ENCODE measurements at regions not wholly inside any gene's neighbourhood (a gene's known extent, or its start where the extent isn't known, plus 50 kb on each side); places are given as distances from the start of the nearest gene placed in this dataset.

DNA sequence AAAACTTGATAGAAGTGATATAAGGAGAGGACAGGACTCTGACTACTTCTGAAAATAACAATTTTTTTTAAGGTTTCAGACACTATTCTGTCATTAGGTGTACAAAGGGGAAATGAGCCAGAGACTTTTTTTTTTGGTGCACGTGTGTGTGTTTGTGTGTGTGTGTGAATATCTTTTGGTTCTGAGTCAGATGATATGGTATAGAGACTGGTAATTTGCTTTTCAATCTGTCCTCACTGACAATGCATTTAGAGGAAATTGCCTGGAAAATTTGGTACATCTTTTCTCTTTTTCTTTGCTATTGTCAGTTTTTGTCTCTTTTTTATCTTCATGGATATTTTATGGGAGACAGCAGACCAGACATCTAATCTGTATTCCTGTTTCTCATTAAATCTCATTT lies 59.3 kb downstream of the DDIT4L start:
- Mint-ChIP-seq H3K9me3 (no peaks in the 10 kb centered on the region), H3K4me1 (ENCODE audit: low read depth) (no peaks in the 10 kb centered on the region), H3K27me3 (no peaks in the 10 kb centered on the region), H3K27ac (no peak overlapping the region), H3K4me3 (no peak overlapping the region), H3K36me3 (ENCODE audit: low read depth) (no peaks in the 10 kb centered on the region)
- intact Hi-C loops (cut with micrococcal nuclease), result no loop called here

DNA sequence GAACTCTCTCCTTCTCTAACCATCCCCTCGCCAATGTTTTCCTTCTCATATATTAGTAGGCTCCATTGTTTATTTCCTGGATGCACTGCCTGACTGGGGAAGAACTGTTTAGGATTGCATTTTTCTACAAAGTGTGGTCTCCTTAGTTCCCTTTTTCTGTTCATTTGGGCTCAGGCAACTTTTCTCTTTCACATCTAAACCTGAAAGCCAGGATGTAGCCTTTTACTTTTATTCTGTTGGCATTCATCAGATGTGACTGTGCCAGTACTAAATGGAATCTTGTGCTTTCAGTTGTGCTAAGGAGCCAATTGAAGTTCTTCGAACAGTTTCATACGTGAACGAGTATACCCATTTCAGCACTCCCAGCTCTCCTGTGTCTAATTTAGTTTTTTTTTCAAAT lies 59.8 kb downstream of the DDIT4L start:
- H3K27me3 Mint-ChIP-seq, result no peaks in the 10 kb centered on the region
- H3K27ac Mint-ChIP-seq, result no peak overlapping the region
- no peaks in the 10 kb centered on the region for H3K36me3 Mint-ChIP-seq (ENCODE audit: low read depth)
- H3K9me3 Mint-ChIP-seq, result peaks cover 2% of the 10 kb centered on the region
- H3K4me3 Mint-ChIP-seq, result no peak overlapping the region
- H3K4me1 Mint-ChIP-seq (ENCODE audit: low read depth), result no peaks in the 10 kb centered on the region
- intact Hi-C loops (cut with micrococcal nuclease), result no loop called here

DNA sequence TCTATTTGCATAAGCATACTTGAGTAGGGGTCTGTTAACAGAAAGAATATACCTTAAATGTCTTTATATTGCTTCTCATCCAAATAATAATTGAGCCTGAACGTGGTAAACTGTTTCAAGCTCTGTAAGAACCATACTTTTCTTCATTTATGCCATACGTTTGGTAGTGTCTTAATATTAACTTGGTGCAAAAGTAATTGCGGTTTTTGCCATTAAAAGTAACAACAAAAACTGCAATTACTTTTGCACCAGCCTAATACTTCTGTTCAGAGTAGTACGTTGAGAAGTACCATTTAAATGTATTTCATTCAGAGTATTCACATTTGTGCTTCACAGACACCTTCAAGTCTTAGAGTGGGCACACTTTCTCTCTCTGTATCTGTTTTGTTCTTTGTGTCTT lies 60.5 kb downstream of the DDIT4L start:
- no peaks in the 10 kb centered on the region for H3K36me3 Mint-ChIP-seq (ENCODE audit: low read depth)
- H3K4me3 Mint-ChIP-seq, result no peak overlapping the region
- intact Hi-C loops (cut with micrococcal nuclease), result no loop called here
- H3K4me1 Mint-ChIP-seq (ENCODE audit: low read depth), result no peaks in the 10 kb centered on the region
- peaks cover 9% of the 10 kb centered on the region for H3K9me3 Mint-ChIP-seq
- no peaks in the 10 kb centered on the region for H3K27me3 Mint-ChIP-seq
- H3K27ac Mint-ChIP-seq, result no peak overlapping the region

DNA sequence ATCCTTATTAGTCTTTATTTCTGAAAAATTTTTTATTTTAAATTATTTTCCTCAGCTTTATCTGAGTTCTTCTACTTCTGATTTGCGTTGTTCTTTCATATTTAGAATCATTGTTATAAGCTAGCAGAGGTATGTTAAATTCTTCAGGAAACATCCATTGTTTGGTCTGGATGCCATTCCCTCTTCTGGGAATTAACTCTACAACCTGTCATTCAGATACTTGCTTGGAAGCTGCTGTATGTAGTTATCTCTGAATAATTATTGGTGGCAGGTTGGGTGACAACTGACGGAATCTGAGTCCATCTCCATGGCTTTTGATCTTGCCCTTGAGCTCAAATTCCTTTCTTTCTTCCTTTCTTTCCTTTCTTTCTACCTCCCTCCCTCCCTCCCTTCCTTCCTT lies 61.9 kb downstream of the DDIT4L start:
- no peak overlapping the region for H3K4me3 Mint-ChIP-seq
- H3K9me3 Mint-ChIP-seq, result peaks cover 15% of the 10 kb centered on the region
- no peaks in the 10 kb centered on the region for H3K27me3 Mint-ChIP-seq
- no peaks in the 10 kb centered on the region for H3K36me3 Mint-ChIP-seq (ENCODE audit: low read depth)
- H3K27ac Mint-ChIP-seq, result no peak overlapping the region
- intact Hi-C loops (cut with micrococcal nuclease), result no loop called here
- H3K4me1 Mint-ChIP-seq (ENCODE audit: low read depth), result no peaks in the 10 kb centered on the region

DNA sequence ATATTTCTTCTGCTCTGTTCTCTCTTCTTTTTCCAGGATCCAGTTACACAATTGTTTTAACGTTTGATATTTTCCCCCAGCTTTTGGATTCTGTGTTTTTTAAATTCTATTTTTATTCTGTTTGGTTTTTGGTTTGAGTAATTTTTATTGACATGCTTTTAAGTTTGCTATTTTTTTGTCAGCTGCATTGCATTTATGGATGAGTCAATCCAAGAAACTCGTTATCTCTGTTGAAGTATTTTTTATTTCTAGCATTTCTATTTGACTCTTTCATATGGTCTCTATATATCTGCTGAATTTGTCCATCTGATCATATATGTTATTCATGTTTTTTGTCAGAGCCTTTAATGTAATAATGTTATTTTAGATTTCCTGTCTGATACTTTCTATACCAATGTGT lies 65.6 kb downstream of the DDIT4L start:
- Mint-ChIP-seq H3K9me3 (peaks cover 23% of the 10 kb centered on the region), H3K27me3 (no peaks in the 10 kb centered on the region), H3K4me3 (no peak overlapping the region), H3K36me3 (ENCODE audit: low read depth) (no peaks in the 10 kb centered on the region), H3K27ac (no peak overlapping the region), H3K4me1 (ENCODE audit: low read depth) (no peaks in the 10 kb centered on the region)
- intact Hi-C loops (cut with micrococcal nuclease), result no loop called here

DNA sequence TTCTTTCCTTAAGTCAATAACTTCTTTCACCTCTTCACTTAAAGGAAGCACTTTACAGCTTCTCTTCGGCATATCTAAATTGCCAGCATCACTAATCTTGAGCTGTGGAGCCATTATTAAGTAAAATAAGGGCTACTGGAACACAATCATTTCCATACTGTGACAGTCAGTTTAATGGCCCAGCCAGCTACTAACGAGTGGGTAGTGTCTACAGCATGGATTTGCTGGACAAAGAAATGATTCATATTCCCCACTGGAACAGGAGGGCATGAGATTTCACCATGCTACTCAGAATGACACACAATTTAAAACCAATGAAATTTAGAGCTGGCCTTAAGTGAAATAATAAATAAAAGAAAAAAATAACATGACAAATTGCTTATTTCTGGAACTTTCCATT lies 72.1 kb downstream of the DDIT4L start:
- intact Hi-C loops (cut with micrococcal nuclease), result no loop called here
- Mint-ChIP-seq H3K27ac (no peak overlapping the region), H3K9me3 (peaks cover 10% of the 10 kb centered on the region), H3K36me3 (ENCODE audit: low read depth) (no peaks in the 10 kb centered on the region), H3K27me3 (no peaks in the 10 kb centered on the region), H3K4me1 (ENCODE audit: low read depth) (no peaks in the 10 kb centered on the region), H3K4me3 (no peak overlapping the region)

DNA sequence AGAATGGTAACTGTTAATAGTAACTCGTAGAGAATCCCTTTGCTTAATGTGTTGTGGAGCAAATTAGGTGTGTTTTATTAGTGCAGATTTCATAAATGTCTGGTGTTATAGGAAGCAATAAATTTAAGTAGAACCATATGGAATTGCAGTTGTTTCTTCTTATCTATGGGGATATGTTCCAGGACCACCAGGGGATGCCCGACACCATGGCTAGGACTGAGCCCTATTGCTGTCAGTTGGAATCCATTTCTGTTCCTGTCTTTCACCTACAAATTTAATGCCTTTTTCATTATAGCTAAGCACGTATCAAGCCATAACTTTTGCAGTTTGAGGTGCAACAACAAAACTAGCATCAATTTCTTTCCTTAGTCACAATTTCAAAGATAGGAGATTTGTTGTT lies 72.5 kb downstream of the DDIT4L start:
- Mint-ChIP-seq H3K27me3 (no peaks in the 10 kb centered on the region), H3K4me1 (ENCODE audit: low read depth) (no peaks in the 10 kb centered on the region), H3K27ac (no peak overlapping the region), H3K4me3 (no peak overlapping the region), H3K9me3 (peaks cover 10% of the 10 kb centered on the region), H3K36me3 (ENCODE audit: low read depth) (no peaks in the 10 kb centered on the region)
- intact Hi-C loops (cut with micrococcal nuclease), result no loop called here

DNA sequence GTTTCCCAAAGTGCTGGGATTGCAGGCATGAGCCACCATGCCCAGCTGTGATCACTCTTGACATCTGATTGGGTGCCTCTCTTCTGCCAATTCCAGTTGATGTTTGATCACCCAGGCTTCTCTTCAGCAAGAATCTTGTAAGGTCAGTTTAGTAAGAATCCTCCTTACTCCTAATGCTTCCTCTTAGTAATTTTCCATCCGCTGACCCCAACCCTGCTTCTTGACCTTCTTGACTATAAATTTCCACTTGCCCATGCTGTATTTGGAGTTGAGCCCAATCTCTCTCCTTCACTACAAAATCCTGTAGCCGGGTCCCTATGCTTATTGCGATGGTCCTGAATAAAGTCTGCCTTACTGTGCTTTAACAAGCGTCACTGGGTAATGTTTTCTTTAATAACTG lies 75.4 kb downstream of the DDIT4L start:
- H3K4me3 Mint-ChIP-seq, result no peak overlapping the region
- intact Hi-C loops (cut with micrococcal nuclease), result no loop called here
- H3K27me3 Mint-ChIP-seq, result no peaks in the 10 kb centered on the region
- H3K27ac Mint-ChIP-seq, result no peak overlapping the region
- no peaks in the 10 kb centered on the region for H3K4me1 Mint-ChIP-seq (ENCODE audit: low read depth)
- no peaks in the 10 kb centered on the region for H3K36me3 Mint-ChIP-seq (ENCODE audit: low read depth)
- peaks cover 3% of the 10 kb centered on the region for H3K9me3 Mint-ChIP-seq

DNA sequence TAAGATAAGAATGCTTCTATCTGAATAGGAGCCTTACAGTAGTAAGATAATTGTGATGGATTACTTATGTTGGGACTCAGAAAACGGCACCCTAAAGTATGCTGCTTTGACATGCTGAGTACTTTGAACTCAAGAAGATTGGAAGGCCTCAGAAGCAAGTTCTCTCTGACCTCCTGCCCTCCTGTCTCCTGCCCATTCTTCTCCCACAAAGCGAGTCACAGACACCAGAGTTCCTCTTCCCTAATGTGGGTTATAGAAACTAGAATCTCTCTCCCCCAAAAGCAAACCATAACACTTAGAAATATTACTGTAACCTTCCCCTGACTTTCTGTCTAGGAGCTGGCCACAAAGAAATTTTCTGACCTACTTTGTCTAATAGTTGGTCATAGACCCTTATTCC lies 76.5 kb downstream of the DDIT4L start:
- intact Hi-C loops (cut with micrococcal nuclease), result no loop called here
- H3K4me1 Mint-ChIP-seq (ENCODE audit: low read depth), result no peaks in the 10 kb centered on the region
- H3K27me3 Mint-ChIP-seq, result no peaks in the 10 kb centered on the region
- no peak overlapping the region for H3K4me3 Mint-ChIP-seq
- no peaks in the 10 kb centered on the region for H3K36me3 Mint-ChIP-seq (ENCODE audit: low read depth)
- H3K9me3 Mint-ChIP-seq, result no peaks in the 10 kb centered on the region
- no peak overlapping the region for H3K27ac Mint-ChIP-seq

DNA sequence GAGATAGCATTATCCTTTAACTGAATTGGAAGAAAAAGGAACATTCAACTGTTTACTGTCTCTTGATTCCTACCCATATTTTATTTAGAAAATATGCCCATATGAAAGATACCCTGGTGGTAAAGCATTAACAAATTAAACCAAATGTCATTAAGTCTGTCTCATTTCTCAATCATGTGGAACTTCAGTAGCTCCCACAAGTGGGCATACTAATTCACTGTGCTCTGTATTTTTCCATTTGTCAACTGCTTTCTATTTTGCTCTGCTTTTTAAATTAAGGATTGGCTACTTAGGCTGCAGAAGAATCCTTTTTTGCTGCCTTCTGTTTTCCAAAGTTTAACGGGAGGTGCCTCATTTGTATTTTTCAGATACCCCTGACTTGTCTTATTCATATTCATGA lies 77.2 kb downstream of the DDIT4L start:
- no peaks in the 10 kb centered on the region for H3K36me3 Mint-ChIP-seq (ENCODE audit: low read depth)
- intact Hi-C loops (cut with micrococcal nuclease), result no loop called here
- no peaks in the 10 kb centered on the region for H3K4me1 Mint-ChIP-seq (ENCODE audit: low read depth)
- no peaks in the 10 kb centered on the region for H3K9me3 Mint-ChIP-seq
- no peak overlapping the region for H3K27ac Mint-ChIP-seq
- H3K4me3 Mint-ChIP-seq, result no peak overlapping the region
- no peaks in the 10 kb centered on the region for H3K27me3 Mint-ChIP-seq

DNA sequence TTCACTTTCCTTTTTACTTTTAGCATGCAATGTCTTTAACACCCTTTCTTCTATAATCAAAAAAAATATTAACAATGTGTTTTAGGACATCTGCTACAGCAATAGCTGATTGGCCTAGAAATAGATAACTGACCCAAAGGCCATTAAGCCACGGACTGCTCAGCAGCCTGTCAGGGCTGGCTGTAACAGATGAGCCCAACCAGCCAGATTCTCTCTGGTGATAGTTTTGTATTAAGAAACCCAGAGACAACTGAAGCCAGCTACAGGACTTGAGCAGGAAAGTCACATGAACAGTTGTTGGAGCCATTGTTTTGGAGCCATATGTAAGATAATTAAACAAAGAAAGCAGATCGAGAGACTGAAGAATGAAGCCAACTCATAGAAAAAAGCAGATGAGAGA lies 80.3 kb downstream of the DDIT4L start:
- no peaks in the 10 kb centered on the region for H3K9me3 Mint-ChIP-seq
- no peaks in the 10 kb centered on the region for H3K27me3 Mint-ChIP-seq
- H3K4me1 Mint-ChIP-seq (ENCODE audit: low read depth), result peaks cover 7% of the 10 kb centered on the region
- no peaks in the 10 kb centered on the region for H3K36me3 Mint-ChIP-seq (ENCODE audit: low read depth)
- H3K4me3 Mint-ChIP-seq, result no peak overlapping the region
- intact Hi-C loops (cut with micrococcal nuclease), result no loop called here
- H3K27ac Mint-ChIP-seq, result no peak overlapping the region

DNA sequence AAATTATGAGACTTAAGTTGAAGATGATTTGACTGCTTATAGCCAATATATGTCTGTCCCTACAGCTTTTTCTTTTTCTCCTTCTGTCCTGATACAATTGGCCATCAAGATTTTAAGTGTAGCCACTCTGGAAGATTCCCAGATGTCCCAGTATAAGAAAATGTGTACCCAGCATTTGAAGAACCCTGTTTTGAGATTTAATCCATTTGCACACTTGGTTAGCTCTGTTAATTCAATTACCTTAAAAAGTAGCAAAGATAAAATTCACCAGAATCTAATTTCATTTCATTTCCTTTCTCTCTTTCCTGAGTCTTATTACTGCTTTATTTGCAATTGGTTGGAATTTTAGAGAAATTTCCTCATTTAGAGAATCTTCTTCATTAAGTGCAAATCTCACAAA lies 81.4 kb downstream of the DDIT4L start:
- H3K4me1 Mint-ChIP-seq (ENCODE audit: low read depth), result peaks cover 7% of the 10 kb centered on the region
- no peaks in the 10 kb centered on the region for H3K9me3 Mint-ChIP-seq
- no peak overlapping the region for H3K4me3 Mint-ChIP-seq
- no peaks in the 10 kb centered on the region for H3K27me3 Mint-ChIP-seq
- no peak overlapping the region for H3K27ac Mint-ChIP-seq
- H3K36me3 Mint-ChIP-seq (ENCODE audit: low read depth), result no peaks in the 10 kb centered on the region
- intact Hi-C loops (cut with micrococcal nuclease), result no loop called here

DNA sequence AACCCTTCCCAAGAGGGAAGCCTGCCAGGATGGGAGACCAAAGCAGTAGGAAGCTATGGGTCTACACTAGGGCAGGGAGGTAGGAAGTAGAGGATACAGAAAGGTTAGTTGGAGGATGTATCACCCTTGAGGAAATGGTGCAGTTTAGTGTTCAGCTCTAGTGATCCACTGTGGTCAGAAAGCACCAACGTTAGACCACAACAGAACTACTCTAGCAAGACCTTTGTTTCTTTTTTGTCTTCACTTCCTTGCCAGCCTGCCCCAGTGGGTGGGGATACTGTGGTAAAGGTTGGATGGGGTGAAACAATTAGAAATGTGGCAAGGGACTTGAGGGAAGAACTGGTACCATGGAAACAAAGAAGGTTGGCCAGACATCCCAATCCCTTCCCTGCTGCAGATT lies 83.3 kb downstream of the DDIT4L start:
- intact Hi-C loops (cut with micrococcal nuclease), result no loop called here
- Mint-ChIP-seq H3K4me3 (no peak overlapping the region), H3K27me3 (no peaks in the 10 kb centered on the region), H3K27ac (no peak overlapping the region), H3K36me3 (ENCODE audit: low read depth) (no peaks in the 10 kb centered on the region), H3K9me3 (no peaks in the 10 kb centered on the region), H3K4me1 (ENCODE audit: low read depth) (peaks cover 7% of the 10 kb centered on the region)

DNA sequence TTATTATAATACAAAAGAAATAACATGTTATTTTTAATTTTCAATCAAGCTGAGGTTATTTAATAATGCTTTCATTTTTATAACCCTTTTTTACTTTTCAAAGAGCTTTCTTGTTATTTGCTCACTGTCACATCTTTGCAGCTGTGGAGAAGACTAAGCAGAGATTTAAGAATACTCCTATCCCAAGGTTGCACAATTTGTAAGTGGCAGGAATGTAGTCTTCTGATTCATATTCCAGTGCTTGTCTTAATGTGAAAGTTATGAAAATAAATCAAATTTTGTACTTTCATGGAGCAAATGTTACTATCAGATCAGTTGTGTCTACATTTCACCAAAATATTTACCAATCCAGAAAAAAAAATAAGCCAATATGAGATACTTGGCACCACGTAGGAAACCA lies 86.6 kb downstream of the DDIT4L start:
- H3K36me3 Mint-ChIP-seq (ENCODE audit: low read depth), result no peaks in the 10 kb centered on the region
- H3K9me3 Mint-ChIP-seq, result no peaks in the 10 kb centered on the region
- no peak overlapping the region for H3K4me3 Mint-ChIP-seq
- H3K4me1 Mint-ChIP-seq (ENCODE audit: low read depth), result peaks cover 12% of the 10 kb centered on the region
- intact Hi-C loops (cut with micrococcal nuclease), result no loop called here
- H3K27me3 Mint-ChIP-seq, result no peaks in the 10 kb centered on the region
- H3K27ac Mint-ChIP-seq, result no peak overlapping the region

DNA sequence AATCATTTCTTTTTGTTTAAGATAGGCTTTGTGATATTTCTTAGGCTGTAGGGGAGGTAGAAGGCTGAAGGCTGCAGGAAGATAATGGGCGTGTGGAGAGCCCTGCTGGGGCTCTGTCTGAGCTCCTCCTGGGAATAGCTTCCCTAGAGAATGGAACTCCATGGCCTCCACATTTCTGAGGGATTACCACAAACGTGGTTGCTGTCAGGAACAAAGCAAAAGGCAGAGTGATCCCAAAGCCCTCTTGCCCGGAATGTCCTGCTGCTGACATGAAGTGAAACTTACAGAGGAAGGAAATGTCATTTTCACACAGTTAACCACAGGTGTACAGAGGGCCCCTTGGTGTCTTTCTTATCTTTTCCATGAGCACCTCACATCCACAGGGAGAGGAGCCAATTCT lies 89.3 kb downstream of the DDIT4L start:
- H3K4me3 Mint-ChIP-seq, result no peak overlapping the region
- no peak overlapping the region for H3K27ac Mint-ChIP-seq
- no peaks in the 10 kb centered on the region for H3K27me3 Mint-ChIP-seq
- H3K36me3 Mint-ChIP-seq (ENCODE audit: low read depth), result no peaks in the 10 kb centered on the region
- intact Hi-C loops (cut with micrococcal nuclease), result no loop called here
- peaks cover 5% of the 10 kb centered on the region for H3K4me1 Mint-ChIP-seq (ENCODE audit: low read depth)
- H3K9me3 Mint-ChIP-seq, result no peaks in the 10 kb centered on the region

DNA sequence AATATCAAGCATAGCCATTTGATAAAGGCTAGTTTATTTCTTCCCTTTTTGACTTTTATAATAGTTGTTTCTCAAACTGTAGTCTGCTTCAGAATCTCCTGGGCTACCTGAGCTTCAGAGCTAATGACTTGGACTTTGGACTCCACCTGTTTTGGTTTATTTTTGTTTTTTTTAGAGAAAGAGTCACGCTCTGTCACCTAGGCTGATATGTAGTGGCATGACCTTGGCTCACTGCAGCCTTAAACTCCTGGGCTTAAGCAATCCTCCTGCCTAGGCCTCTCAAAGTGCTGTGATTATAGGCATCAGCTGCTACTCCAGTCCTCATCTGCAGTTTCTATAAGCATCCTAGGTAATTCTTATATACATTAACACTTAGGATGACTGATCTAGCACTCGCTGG lies 90.5 kb downstream of the DDIT4L start:
- no peaks in the 10 kb centered on the region for H3K36me3 Mint-ChIP-seq (ENCODE audit: low read depth)
- no peak overlapping the region for H3K27ac Mint-ChIP-seq
- peaks cover 5% of the 10 kb centered on the region for H3K4me1 Mint-ChIP-seq (ENCODE audit: low read depth)
- no peaks in the 10 kb centered on the region for H3K9me3 Mint-ChIP-seq
- H3K4me3 Mint-ChIP-seq, result no peak overlapping the region
- peaks cover 1% of the 10 kb centered on the region for H3K27me3 Mint-ChIP-seq
- intact Hi-C loops (cut with micrococcal nuclease), result loop anchor here (5.0 to 10.0 kb wide), 3 partner anchors 102 to 535 kb away; partner anchors contain the start of genes DAPP1 and TRMT10A
